Thyroid gland (tissue), 4 donors: ENCODE measurements at regions not wholly inside any gene's neighbourhood (a gene's known extent, or its start where the extent isn't known, plus 50 kb on each side); places are given as distances from the start of the nearest gene placed in this dataset.

Experiments used
- CTCF ChIP-seq, 6 experiments: fragments of 200-600 bp in 3 of 6; fragments of 450-650 bp in 3 of 6; sonication (generic) in 3 of 6; IDR thresholded peaks; one replicate each; pipeline ENCODE4 v1.5.1; 2016 to 2019; ENCODE audit warnings: antibody characterized with exemption in 6 of 6, mild to moderate bottlenecking in 2 of 6, inconsistent platforms in 1 of 6, moderate library complexity in 1 of 6
- POLR2A ChIP-seq, 2 donors: fragments of 450-650 bp; IDR thresholded peaks; one replicate each; pipeline ENCODE4 v1.6.1; 2017; ENCODE audit warnings: antibody characterized with exemption in 2 of 2, mild to moderate bottlenecking in 2 of 2, moderate library complexity in 1 of 2

- TF ChIP-seq POLR2A (IDR thresholded peaks at IDR 0.05) (no peak), CTCF (IDR thresholded peaks at IDR 0.05) (no peak)
These were observed 295.0 kb upstream of the HDAC4 start for GRCh38 chr2:239695728-239696240.
